HG03442 (cell line): ENCODE measurements at regions not wholly inside any gene's neighbourhood (a gene's known extent, or its start where the extent isn't known, plus 50 kb on each side); places are given as distances from the start of the nearest gene placed in this dataset.

Experiments used
- ATAC-seq: cut with Tn5 transposase; IDR thresholded peaks from one replicate; pipeline ENCODE4 v1.9.1; 2021; ENCODE audit warnings: mild to moderate bottlenecking, moderate library complexity; ENCODE audit not compliant: unreplicated experiment

- ATAC-seq, result no peak
Measured at GRCh38 chr13:40103864-40104263, 448.4 kb downstream of the COG6 start.

DNA sequence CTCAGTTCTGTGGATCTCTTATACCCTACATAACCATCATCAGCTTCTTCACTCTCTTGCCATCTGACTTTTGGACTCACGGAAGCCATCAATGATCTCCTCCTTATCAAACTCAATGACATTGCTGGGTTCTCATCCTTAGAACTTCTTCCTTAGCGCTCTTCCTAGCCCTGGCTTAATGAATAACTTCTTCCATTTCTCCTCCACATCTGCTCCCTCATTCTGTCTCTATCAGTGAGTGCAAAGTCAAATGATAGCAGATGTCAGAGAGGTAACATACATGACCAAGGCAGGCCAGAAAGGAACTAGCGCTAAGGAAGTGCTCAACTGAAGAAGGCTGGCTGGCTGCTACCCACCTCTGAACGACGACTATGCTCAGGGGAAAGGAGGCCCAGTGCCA is 449.8 kb downstream of the COG6 start:
- no peak for ATAC-seq

DNA sequence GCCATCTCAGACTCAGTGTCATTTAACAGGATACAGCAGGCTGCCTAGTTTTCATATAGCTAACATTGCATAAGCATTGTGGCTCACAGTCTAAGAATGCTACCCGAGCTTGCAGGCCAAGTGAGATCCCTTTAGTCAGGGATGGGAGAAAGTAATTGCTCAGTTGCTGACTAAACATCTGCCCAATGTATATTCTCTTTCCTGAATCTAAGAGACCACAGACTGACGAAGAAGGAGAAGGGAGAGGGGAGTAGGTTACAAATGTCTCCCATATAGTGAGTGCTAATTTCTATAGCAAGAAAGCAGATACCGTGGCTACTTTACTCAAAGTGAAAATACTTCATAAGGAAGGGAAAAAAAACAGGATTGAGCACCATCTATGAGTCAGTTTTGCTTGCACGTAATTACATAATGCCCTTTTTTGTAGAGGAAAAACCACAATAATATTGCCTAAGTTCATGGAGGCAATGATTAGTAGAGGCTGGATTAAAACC is 453.9 kb downstream of the COG6 start:
- no peak for ATAC-seq

DNA sequence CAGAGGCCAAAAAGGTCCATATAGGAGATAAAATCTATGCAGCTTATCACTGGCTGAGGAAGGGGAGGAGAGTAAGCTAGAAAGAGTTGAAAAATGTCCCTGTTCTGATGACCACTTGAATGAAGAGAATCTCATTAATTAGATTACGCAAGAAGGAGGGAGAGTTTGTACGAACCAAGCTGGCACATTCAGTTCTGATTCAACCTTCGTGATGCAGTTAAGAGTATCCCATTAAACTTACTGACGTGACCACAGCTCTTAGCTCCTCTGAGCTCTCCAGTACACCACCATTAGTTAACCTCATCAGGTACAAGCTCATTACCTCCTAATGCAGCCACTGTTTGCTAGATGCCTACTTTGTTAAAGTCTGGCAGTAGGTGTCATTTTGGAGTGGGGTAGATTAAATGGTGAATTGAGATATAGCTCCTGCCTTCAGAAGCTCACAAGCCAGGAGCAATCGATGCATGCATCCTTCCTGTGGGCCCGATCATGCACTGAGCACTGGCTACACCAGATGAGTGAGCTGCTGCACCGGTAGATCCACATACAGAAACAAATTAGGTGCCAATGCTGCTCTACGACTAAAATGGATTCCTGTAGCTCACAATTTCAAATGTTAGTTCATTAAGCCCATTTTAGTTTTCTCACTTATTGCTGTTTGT is 458.3 kb downstream of the COG6 start:
- ATAC-seq, result no peak

DNA sequence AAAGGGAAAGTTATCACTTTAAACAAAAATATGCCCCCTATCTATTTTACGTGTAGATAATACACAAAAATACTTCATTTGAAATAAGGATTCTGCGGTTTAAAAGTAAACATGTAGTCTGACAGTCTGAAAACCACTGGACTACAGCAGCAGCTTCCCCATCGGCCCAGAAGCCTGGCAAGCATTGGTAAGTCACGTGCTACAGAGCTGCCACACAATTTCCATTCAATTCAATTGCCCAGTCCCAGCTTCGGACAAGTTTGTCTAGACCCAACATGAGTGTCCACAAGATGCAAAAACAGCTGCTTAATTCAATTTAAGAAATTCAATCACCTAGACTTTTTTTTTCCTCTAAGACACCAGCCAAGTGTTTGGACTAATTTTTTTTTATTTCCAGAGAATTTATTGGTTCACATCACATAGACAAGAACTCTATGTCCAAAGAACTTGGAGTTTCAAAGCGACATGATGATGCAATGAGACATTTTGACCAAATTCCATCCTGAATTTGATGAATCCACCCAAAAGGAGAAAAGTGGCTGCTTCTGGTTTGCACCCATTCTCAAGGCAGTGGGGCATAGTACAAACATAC is 458.9 kb downstream of the COG6 start:
- ATAC-seq, result no peak

DNA sequence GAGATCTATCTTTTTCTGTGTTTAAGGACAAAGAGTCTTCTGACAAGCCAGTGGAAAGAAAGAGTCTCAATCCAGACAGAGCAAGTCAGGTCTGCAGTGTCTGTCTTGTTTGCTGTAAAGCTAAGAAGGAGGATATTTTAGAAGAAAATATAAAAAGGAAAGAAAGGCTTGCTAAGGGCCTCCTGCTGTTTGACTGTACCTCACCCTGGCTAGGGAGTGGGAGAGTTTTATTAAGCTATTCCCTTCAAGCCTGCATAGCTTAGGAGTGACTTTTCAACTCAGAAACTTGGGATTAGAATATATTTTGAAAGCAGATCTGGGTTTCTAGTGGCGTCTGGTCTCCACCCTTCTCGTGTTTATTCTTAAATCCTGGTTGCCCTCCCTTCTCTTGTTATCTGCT is 460.0 kb downstream of the COG6 start:
- ATAC-seq, result no peak

GRCh38 chr13:40116008-40116407 is 460.5 kb downstream of the COG6 start:
- ATAC-seq, result peak; percentile 97

- no peak for ATAC-seq
Measured at GRCh38 chr13:40118337-40118736, 462.9 kb downstream of the COG6 start.

DNA sequence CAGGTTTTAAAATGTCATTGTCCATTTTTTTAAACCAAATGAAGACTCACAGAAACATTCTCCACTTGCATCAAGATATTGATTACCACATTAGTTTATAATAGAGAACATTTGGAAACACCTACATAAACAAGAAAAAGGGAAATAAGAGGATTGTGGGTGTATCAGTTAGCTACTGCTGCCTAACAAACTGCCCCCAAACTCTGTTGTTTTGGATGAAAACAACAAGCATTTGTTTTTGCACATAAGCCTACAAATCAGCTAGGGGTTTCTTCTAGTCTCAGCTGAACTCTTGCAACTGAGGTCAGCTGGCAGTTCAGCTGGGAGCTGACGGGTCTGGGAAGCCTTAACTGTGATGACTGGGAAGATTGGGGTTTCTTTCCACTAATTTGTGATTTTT is 464.4 kb downstream of the COG6 start:
- no peak for ATAC-seq

GRCh38 chr13:40120288-40120687 is 464.8 kb downstream of the COG6 start:
- ATAC-seq, result no peak

- ATAC-seq, result no peak
Measured at GRCh38 chr13:40120781-40121180, 465.3 kb downstream of the COG6 start.

GRCh38 chr13:40121722-40122121 is 466.3 kb downstream of the COG6 start:
- no peak for ATAC-seq

- ATAC-seq, result no peak
Measured at GRCh38 chr13:40123962-40124632, 468.6 kb downstream of the COG6 start.

DNA sequence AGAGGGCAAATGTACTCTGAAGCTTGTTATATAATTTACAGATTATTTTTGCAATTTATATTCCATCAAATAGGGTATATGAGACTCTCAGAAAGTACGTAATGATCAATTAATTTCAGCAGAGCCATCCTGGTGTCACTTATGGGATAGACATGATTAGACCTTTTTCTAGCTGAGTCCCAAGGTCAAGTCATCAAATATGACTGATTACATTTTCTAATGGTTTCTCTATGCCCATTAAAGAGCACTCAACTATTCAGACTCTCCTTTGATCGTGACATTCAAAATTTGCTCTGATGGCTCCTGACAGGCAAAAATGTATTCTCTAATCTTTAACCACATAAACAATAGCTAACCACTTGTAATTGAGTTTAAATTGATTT is 469.2 kb downstream of the COG6 start:
- no peak for ATAC-seq

DNA sequence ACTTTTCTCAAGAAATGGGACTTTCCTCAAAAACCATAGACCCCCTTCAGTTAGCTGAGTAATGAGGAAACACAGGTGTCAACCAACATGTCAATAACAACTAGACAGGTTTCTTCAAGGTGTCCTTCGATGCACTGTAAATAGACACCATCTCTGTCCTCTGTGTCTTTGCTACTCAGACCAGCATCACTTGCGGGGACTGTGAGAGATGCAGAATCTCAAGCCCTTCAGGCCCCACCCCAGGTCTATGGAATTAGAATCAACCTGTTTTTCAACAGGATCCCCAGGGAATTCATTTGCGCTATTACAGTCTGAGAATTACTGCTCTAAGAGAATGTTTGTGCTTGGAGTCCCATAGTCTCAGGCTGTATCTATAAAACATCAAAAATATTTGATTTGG is 469.9 kb downstream of the COG6 start:
- no peak for ATAC-seq

- no peak for ATAC-seq
Measured at GRCh38 chr13:40126306-40127085, 471.0 kb downstream of the COG6 start.

GRCh38 chr13:40127476-40127875 is 472.0 kb downstream of the COG6 start:
- ATAC-seq, result no peak

DNA sequence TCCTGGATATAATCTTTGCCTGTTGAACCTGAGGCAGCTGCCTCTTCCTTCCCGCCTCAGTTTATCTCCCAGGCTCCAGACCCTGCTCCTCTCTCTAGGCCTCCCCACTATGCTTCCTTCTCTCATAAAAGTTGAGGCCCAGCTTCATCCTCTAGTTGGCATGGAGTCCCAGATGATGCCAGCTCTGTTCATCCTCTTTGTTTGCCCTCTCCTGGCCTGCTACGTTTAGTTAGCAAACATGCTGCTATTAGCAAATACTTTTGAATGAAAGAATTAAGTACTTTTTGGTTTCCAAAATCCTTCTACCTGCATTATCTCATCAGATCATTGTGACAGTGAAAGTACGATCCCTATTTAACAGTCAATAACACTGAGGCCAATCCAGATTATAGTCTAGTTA is 472.5 kb downstream of the COG6 start:
- no peak for ATAC-seq

DNA sequence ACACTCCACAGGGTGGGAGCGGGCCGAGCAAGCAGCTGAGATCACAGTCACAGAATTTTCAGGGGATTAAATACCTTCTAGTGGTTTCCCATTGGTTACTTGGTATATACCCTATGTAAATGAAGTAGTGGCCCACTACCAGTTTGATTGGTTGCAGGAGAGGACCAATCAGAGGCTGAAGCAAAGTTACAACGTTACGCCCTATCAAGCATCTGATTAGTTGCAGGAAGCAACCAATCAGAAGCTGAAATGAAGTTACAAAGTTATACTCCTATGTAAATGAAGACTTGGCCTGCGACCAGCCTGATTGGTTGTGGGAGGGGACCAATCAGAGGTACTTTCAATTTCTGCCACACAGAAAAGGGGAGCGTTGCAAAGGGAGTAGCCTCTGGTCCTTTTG is 474.0 kb downstream of the COG6 start:
- no peak for ATAC-seq

DNA sequence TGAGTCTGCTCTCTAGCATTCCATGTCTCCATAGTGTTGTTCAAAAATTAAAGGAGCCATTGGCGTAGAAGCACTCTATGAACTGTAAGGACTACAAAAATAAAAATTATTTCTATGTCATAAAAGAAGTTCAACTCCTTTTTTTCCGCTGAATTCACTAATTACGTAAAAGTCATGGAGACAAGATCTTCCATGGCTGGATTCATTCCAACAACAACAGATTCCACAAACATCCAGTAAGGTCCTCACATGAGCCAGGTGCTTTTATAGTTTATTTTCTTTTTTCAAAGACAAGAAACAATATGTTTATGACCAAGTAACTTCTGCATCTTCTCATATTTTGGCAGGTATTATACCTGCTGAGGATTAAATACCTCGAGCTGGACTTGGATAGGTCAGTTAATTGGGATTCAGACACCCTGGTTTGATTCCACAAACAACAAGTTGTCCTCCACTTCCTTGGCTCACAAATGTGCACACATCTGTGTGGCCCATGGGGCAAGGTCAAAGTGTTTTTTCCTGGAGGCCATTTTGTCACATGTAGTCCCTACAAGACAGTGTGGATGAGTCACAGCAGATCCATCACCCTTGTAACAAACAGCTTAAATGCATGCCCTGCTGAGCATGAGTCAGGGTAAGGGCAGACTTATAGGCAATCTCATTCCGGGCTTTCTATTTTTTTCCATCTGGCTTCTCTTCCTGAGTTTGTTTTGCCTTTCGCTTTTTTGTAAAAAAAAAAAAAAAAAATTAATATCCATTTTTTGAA is 475.6 kb downstream of the COG6 start:
- ATAC-seq, result no peak

- no peak for ATAC-seq
Measured at GRCh38 chr13:40132249-40132648, 476.8 kb downstream of the COG6 start.
